MM.1S (cell line): ENCODE measurements at regions not wholly inside any gene's neighbourhood (a gene's known extent, or its start where the extent isn't known, plus 50 kb on each side); places are given as distances from the start of the nearest gene placed in this dataset.

ENCODE experiments used
- EZH2 ChIP-seq: fragments of 300-600 bp; sonication (generic); optimal IDR thresholded peaks from 2 replicates; pipeline ENCODE3; 2017; ENCODE audit warnings: low read depth, mild to moderate bottlenecking, antibody characterized with exemption, low read length, mixed read lengths
- EZH2phosphoT487 ChIP-seq: fragments of 300-600 bp; sonication (generic); IDR thresholded peaks from 2 replicates; pipeline ENCODE4 v1.6.1; 2018; ENCODE audit warnings: antibody characterized with exemption, low read length
- TF ChIP-seq, protein P1 (sequence below): fragments of 300-600 bp; sonication (generic); IDR thresholded peaks from 2 replicates; pipeline ENCODE4 v1.5.1; 2016; ENCODE audit warnings: antibody characterized with exemption, low read length, mixed read lengths

DNA sequence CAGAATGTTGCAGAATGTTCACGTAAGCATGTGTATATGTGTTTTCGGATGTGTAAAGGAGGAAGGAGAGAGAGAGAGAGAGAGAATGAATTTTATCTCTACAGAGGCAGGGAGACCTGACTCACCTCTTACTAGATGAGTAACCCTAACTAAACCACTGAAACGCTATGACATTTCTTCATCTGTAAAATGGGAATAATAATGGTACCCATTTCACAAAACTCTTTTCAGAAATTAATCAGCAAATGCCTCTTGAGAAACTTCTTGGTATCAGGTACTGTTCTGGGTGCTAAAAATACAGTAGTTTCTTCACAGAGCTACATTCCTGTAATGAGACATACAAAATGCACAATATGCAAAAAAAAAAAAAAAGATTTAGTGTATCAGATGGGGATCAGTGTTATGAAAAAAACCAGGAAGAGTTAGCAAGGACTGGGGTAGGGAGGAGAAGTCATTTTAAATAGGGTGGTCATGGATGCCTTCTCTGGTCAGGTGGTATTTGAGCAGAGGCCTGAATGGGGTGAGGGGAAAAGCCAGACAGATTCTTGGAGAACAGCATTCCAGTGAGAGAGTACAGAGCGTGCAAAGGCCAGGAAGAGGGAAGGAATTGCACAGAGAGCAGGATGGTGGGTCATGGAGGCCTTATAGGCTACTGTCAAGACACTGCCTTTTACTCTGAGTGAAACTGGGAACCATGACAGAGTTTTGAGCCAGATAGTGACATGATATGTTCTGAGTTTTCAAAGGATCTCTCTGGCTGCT is 84.9 kb upstream of the SPANXB1 start:
- TF ChIP-seq, protein P1, sequence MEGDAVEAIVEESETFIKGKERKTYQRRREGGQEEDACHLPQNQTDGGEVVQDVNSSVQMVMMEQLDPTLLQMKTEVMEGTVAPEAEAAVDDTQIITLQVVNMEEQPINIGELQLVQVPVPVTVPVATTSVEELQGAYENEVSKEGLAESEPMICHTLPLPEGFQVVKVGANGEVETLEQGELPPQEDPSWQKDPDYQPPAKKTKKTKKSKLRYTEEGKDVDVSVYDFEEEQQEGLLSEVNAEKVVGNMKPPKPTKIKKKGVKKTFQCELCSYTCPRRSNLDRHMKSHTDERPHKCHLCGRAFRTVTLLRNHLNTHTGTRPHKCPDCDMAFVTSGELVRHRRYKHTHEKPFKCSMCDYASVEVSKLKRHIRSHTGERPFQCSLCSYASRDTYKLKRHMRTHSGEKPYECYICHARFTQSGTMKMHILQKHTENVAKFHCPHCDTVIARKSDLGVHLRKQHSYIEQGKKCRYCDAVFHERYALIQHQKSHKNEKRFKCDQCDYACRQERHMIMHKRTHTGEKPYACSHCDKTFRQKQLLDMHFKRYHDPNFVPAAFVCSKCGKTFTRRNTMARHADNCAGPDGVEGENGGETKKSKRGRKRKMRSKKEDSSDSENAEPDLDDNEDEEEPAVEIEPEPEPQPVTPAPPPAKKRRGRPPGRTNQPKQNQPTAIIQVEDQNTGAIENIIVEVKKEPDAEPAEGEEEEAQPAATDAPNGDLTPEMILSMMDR = no peak
- no peak for TF ChIP-seq EZH2
- TF ChIP-seq EZH2phosphoT487 = no peak
